ENCODE measurements at regions not wholly inside any gene's neighbourhood (a gene's known extent, or its start where the extent isn't known, plus 50 kb on each side); places are given as distances from the start of the nearest gene placed in this dataset.
"Not testable (repeated sequence)": the region's sequence is repeated elsewhere in the genome, so short reads cannot be mapped to it uniquely, and the experiment has no call there.

GRCh38 chr1:173347282-173347818 lies 129.8 kb upstream of the PRDX6 start:
- DNase-seq = no peak

- DNase-seq = not testable (repeated sequence)
Observed at GRCh38 chr1:173352635-173353034, 124.5 kb upstream of the PRDX6 start.

- no peak for DNase-seq
Observed at GRCh38 chr1:173353350-173353749, 123.8 kb upstream of the PRDX6 start.

- DNase-seq = no peak
Observed at GRCh38 chr1:173354937-173355280, 122.2 kb upstream of the PRDX6 start.

GRCh38 chr1:173355281-173356031 lies 121.7 kb upstream of the PRDX6 start:
- no peak for DNase-seq

- DNase-seq = no peak
Observed at GRCh38 chr1:173356191-173356762, 120.9 kb upstream of the PRDX6 start.

- DNase-seq = no peak
Observed at GRCh38 chr1:173360487-173361063, 116.6 kb upstream of the PRDX6 start.

GRCh38 chr1:173362543-173362942 lies 114.6 kb upstream of the PRDX6 start:
- DNase-seq = no peak

GRCh38 chr1:173364827-173365226 lies 112.3 kb upstream of the PRDX6 start:
- no peak for DNase-seq

GRCh38 chr1:173365341-173365740 lies 111.8 kb upstream of the PRDX6 start:
- no peak for DNase-seq

GRCh38 chr1:173367136-173367535 lies 110.0 kb upstream of the PRDX6 start:
- DNase-seq = no peak

GRCh38 chr1:173370586-173370985 lies 106.5 kb upstream of the PRDX6 start:
- DNase-seq = not testable (repeated sequence)

GRCh38 chr1:173376065-173376464 lies 101.1 kb upstream of the PRDX6 start:
- not testable (repeated sequence) for DNase-seq

GRCh38 chr1:173377266-173377665 lies 99.9 kb upstream of the PRDX6 start:
- DNase-seq = no peak

- DNase-seq = no peak
Observed at GRCh38 chr1:173383351-173383750, 93.8 kb upstream of the PRDX6 start.

- DNase-seq = no peak
Observed at GRCh38 chr1:173388352-173388751, 88.8 kb upstream of the PRDX6 start.

- DNase-seq = no peak
Observed at GRCh38 chr1:173392895-173393658, 84.1 kb upstream of the PRDX6 start.

GRCh38 chr1:173393659-173394000 lies 83.5 kb upstream of the PRDX6 start:
- DNase-seq = no peak

GRCh38 chr1:173394813-173395212 lies 82.3 kb upstream of the PRDX6 start:
- not testable (repeated sequence) for DNase-seq

GRCh38 chr1:173395762-173396161 lies 81.4 kb upstream of the PRDX6 start:
- no peak for DNase-seq

GRCh38 chr1:173400387-173400995 lies 76.6 kb upstream of the PRDX6 start:
- DNase-seq = no peak

- no peak for DNase-seq
Observed at GRCh38 chr1:173403996-173404395, 73.1 kb upstream of the PRDX6 start.

- DNase-seq = no peak
Observed at GRCh38 chr1:173405281-173405680, 71.9 kb upstream of the PRDX6 start.

Measured in NCI-H2171 treated with DMSO at 0.1 percent for 48 hours (cell line).